HG02763 (cell line): ENCODE measurements at regions not wholly inside any gene's neighbourhood (a gene's known extent, or its start where the extent isn't known, plus 50 kb on each side); places are given as distances from the start of the nearest gene placed in this dataset.

Source experiments
- ATAC-seq: cut with Tn5 transposase; IDR thresholded peaks from one replicate; pipeline ENCODE4 v1.9.1; 2021; ENCODE audit warnings: mild to moderate bottlenecking, moderate library complexity; ENCODE audit not compliant: unreplicated experiment

DNA sequence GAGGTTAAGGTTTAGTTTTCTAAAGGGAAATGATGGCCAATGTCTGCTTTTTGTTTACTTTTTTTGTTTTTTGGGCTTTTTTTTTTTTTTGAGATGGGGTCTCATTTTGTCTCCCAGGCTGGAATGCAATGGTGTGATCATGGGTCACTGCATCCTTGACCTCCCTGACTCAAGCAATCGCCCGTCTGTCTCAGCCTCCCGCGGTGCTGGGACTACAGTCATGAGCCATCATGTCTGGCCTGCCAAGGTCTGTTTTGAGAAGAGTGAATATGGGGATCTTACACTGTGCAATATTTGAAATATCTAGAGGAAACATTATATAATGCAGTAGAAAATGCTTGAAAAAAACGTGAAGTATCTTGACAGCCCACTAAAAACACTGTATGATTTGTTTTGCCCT lies 162.5 kb downstream of the GASK1B start:
- ATAC-seq: no peak

- ATAC-seq: no peak
Observed at GRCh38 chr4:158008551-158009218, 164.1 kb downstream of the GASK1B start.

DNA sequence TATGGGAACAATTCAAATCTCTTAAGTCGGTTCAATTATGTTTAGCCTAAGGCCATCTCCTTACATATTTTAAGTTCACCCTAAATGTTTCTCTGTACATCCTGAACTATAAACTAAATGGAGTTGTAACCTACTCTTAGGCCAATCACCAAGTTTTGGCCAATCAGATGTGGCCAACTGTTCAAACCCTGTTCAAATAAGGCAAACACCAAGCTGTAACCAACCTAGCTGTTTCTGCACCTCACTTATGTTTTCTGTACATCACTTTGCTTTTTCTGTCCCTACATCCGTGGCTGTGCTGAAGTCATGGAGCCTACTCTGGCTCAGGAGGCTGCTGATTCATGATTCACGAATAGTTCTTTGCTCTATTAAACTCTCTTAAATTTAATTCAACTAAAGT lies 165.3 kb downstream of the GASK1B start:
- ATAC-seq: no peak

DNA sequence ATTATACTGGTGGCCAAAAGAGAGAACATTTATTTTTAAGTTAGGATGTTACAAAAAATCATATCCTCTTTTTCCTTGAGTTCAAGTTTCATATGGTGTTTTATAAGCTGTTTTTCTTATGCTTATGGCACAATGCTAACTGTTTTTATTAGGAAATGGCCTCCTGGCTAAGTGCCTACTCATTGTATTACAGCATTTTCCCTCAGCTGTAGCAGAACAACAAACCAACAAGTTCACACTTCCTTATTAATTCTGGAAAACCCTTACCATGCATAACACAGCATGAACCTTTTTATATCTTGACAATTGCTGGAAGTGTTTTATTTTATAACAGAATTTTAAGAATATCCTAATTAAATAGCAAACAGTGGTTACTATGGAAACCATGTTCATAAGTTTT lies 165.8 kb downstream of the GASK1B start:
- ATAC-seq: no peak

- ATAC-seq: no peak
Observed at GRCh38 chr4:158005021-158005420, 167.8 kb downstream of the GASK1B start.

- no peak for ATAC-seq
Observed at GRCh38 chr4:158004101-158004500, 168.7 kb downstream of the GASK1B start.

DNA sequence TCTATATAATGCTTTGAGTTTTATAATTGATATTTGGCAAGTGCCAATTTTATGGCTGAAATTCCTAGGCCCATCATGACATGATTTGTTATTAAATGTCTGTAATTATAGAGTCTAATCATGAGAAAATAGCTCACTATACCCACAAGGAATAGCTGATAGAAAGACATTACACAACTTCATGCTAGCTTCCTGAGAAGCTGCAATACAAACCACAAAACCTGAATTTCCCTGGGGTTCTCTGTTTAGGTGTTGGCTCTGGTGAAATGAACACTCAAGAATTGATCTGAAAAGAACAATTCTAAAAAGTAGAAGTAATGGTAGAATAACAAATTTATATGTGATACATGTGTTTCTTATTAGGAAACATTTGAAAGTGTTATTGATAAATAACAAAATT lies 169.6 kb downstream of the GASK1B start:
- ATAC-seq: no peak

- ATAC-seq: no peak
Observed at GRCh38 chr4:158002173-158002572, 170.7 kb downstream of the GASK1B start.

- no peak for ATAC-seq
Observed at GRCh38 chr4:158001756-158002155, 171.1 kb downstream of the GASK1B start.

DNA sequence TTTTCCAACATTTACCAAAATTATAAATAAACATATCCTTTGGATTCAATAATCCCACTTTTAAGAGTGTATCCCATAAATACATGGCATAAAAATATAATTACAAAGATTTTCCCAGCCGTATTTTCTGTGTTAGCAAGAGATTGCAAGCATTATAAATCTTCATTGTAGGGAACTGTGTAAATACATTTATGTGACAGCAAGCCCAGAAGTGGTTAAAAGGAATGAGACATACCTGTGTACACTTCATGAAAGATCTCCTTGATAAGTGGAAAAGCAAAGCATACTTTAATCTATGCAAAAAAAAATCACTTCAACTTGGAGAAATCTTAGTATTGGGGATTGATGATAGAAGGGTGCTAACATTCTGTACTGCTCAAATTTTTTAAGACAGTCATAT lies 173.1 kb downstream of the GASK1B start:
- ATAC-seq: no peak

DNA sequence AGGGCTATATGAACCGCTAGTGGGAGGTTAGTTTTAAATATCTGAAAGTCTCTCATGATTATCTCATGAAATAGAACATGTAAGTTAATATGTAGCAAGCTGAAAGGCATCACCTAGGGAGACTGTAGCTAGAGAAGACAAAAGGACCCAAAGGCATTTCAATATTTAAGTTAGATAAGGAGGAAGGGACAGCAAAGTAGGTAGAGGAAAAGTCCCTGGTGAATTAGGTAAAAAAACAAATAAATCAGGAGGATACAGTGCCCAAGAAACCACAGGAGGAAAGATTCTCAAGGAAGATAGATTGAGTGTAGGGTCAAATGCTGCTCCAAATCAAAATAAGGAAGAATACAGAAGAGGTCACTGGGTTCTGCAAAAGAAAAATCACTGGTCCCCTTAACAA lies 175.5 kb downstream of the GASK1B start:
- ATAC-seq: no peak

DNA sequence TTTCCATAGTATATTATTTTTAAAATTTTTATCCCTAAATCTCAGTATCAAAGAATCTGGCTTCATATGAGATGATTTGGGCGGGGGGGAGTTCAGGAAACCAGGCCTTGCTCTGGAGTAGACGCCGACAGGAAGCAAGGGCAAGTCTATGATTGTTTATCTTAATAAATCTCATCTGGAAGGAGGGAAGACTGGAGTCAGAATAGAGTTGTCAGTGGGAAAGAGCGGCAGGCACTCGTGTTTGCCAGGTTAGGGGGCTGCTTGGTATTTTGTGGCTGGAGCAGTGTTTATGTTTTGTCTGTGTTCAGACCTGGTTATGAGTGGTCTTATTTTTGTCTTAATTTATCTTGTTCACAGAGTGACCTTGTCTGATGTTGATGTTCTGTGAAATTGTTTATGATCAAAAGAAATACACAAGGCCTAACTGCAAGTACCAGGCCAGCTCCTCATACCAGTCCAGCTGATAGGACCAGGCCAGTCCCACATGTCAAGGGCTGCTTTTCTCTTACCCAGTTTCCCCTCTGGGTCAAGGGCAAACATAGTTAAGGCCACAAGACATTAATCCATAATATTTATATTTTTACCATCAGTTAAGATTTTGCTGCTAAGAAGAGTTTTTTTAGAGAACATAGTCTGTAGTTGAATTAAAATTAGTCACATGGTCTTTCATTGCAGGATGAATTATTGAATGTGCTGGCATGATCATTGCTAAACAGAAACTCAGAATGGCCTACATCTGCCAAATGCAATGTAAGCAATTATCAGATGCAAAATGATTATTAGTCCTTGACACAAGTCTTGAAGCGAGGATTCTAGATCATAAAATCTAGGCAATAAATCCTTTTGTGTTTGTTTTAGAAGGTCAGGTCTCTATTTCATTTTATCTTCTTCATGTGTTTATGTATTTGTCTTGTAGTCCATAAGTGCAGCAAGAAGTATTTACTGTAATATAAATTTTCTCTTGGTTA lies 176.5 kb downstream of the GASK1B start:
- no peak for ATAC-seq

DNA sequence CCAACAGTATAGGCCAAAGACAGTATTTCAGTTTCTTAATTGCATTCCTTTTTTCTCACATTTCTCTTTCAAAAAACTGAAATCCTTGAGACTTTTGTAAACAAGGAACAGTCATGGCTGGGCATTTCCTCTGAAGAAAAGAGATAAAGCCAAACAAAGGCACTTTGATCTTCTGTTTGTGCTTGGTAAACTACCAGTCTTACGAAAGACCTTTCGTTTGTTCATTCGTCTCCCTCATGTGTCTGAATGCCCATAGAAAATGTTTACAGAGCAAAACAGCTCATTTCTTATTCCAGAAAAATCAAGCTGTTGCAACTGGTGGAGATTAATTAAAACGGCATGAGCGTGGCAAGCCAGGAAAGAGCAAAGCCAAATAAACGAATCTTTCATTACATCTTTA lies 178.0 kb downstream of the GASK1B start:
- no peak for ATAC-seq

DNA sequence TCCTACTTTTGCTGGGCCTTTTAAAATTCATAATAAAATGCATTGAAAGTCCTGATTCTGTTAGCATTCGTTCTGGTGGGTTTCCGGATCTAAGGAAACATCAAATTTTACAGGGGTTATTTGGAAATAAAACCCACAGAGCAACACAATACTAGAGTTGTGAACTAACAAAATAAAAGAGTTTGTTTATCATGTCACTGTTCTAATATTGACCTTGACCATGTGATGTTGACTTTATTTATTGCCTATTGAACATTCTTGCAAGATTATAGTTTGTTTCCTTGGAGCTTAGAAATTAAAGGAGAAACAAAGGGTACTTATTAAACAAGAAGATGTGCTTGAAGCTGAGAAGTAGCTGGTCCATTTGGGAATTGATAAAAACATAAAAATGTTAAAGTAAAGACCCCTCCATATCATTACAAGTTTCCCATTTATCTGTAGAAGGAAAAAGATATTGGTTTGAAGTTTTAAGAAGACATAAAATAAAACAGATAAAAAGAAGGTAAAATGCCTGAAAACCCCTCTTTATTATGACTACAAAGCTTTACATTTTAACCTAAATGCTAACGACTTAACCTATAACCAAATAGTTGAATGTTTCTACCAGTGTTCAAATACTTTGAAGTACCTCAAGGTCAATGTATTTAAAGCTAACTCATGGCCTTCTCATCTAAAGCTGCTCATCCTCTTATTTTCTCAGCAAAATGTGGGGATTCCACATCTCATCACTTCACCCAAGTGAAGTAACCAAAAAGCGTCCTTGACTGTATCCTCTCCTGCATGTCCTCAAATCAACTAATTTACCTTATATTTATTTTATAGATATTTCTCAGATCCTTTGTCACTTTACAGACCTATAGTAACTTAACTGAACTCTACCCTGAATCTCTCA lies 179.6 kb downstream of the GASK1B start:
- no peak for ATAC-seq

- peak; percentile 68 for ATAC-seq
Observed at GRCh38 chr4:157992038-157992705, 180.7 kb downstream of the GASK1B start.

DNA sequence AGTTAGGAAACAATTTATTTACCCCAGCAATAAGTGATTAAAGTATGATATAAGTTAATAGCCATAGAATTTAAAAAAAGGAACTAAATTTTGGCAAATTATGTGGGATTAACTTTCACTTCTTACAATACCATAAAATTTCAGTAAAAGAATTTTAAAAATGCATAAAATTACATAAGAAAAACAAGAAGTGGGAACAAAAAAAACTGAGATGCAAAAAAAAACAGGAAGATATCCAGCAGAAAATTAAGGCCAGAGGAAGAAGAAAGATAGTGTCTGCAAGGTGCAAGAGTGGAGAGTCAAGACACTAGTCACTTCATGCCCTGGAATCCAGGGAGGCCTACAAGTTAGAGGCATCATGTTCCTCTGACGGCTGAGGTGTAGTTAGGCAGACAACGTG lies 184.2 kb downstream of the GASK1B start:
- ATAC-seq: no peak

GRCh38 chr4:157984285-157984911 lies 188.4 kb downstream of the GASK1B start:
- no peak for ATAC-seq

DNA sequence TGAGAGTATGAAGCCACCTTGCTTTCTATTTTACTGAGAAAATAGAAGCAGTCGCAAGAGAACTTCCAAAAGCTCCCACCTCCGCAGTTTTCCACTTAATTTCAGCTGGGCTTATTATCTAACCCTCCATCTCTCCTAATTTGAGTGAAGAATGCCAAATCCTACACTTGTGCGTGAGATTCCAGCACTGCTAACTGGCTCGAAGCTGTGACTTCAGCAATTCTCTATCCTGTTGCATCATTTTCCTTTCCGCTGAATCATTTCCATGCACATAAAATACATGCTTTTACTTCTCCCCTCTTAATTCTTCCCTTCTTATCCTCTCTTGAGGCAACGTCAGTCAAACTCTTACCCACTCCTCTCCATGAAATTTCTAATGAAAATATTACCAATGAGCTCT lies 189.5 kb downstream of the GASK1B start:
- ATAC-seq: no peak

- no peak for ATAC-seq
Observed at GRCh38 chr4:157980158-157980557, 192.7 kb downstream of the GASK1B start.

DNA sequence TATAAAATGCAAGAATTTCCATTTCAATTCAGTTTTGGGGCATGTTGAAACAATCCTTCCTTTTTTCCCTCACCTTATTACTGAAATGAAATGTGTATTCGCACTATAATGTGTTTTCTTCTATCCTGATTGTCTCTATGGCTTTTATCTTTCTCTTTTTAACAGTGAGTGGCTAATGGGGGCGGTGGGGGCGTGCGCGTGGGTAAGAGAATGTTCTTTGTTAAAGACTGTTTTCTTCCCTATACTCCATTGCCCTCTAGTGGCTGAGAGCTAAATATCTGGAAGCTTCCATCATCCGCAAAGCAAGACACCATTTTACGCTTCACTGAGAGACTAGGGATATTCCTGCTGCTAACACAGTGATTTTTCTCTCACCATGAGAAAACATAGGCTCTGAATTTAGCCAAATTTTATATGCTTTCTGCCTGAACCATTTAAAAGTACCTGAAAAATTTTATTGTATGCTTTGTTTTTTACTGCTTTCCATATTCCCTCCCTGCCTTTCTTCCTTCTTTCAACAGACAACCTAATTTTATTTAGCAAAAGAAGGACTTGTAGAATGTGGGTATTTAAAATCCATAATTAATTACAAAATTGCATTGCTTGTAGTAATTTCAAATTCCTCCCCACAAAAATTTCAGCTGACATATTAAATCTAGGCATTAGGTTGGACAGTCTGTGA lies 194.0 kb downstream of the GASK1B start:
- ATAC-seq: peak; percentile 90
